GM19238 (cell line): ENCODE measurements at regions not wholly inside any gene's neighbourhood (a gene's known extent, or its start where the extent isn't known, plus 50 kb on each side); places are given as distances from the start of the nearest gene placed in this dataset.
"Not testable (repeated sequence)": the region's sequence is repeated elsewhere in the genome, so short reads cannot be mapped to it uniquely, and the experiment has no call there.

Experiments used
- DNase-seq: peaks from one replicate; pipeline ENCODE4 v3.0.0; 2011; ENCODE audit warnings: low spot score; ENCODE audit not compliant: insufficient read length

DNA sequence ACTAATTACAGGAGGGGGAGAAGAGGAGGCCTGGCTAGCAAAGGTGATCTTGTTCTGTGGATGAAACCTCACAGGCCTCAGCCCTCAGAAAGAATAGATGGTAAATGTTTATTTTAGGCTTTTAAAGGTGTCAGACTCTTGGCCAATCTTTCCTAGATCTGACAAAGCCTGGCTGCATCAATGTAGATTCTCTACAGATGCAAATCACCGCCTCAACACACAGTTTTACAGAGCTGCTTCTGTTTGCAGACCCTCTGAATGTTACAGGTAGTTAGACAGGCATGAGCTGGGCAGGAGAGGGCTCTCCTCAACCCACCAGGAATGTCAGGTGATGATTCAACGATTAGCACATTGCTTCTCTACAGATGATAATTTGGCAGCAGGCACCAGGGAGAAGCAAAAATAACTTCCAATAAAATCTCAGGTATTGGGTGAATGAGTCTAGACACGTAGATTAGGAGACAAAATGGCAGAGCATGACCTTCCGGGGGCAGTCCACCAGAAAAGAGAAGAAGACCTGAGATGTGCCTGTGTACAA lies 105.4 kb upstream of the VANGL1 start:
- DNase-seq, result no peak

DNA sequence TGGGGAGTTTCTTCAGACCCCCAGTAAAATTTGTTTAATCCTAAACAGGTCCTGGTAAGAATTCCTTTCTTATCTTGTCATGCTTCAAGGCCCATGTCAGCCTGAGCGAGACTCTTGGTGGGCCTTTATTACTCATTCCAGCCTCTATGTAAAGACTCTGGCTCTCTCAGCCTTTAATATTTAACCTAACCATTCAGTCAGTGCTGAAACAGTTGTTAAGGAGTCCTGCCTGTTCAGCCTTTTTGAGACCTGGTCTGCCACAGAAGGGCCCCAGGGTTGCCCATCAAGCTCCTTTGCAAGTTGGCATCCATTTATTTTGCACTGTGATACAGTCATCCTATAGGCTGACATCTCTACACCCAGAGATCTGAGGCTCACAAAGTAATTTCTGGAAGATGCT lies 107.7 kb upstream of the VANGL1 start:
- no peak for DNase-seq

DNA sequence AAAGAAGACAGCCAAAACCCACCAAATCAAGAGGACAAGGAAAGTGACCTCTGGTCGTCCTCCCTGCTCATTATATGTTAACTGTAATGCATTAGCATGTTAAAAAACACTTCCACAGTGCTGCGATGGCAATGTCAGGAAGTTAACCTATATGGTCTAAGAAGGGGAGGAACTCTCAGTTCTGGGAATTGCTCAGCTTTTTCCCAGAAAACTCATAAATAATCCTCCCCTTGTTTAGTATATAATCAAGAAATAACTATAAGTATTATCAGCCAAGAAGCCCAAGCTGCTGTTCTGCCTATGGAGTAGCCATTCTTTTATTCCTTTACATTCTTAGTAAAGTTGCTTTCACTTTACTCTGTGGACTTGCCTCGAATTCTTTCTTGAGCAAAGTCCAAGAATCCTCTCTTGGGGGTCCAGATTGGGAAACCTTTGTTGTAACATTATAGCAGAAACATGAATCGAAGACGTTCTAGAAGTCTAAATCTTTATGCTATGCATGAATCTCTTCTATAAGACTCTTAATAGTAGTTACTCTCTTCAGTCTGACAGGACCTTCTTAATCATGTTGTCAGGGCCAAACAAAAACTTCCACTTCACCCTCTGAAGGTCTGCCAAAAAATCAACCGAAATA lies 110.0 kb upstream of the VANGL1 start:
- no peak for DNase-seq

DNA sequence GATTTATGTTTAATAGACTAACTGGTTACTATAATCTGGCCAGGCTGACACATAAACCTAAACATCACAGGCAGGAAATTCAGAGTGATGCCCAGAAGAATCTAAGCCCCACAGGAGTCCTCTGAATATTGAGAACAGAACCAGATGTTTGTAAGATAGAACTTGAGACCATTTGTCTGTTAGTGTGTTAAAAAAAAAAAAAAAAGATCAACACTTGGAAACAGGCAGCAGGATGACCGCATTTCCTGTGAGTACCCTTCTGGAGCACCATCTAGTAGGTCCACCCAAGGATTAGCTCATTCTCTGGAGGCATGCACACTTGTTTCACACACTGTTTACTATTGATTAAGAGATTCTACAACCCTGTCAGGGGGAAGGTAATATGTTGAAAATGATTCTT lies 111.4 kb upstream of the VANGL1 start:
- no peak for DNase-seq

DNA sequence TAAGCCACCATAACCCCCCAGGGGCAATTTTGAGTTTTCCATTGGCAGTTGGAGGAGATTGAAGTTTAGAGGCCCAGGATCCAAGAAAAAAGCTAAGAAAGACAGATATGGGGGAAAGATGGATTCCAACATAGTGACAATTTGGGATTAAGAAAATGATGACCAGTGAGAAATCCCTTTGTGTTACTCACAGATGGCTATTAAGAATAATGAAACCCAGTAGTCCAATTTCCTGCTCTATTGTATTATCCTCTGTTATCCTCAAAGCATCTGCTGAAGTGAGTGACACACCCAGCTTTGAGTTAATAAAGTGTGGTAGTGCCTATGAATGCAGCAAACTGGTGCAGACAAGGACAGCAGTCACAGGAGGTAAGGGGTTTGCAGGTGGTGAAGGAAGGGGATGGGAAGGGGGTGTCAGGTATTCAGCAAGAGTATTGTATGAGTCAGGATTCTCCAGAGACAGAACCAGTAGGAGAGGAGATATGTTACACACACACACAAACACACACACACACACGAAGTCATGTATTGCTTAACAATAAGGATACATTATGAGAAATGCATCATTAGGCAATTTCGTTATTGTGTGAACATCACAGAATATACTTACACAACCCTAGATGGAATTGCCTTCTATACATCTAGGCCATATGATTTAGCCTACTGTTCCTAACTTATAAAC lies 112.4 kb upstream of the VANGL1 start:
- no peak for DNase-seq

DNA sequence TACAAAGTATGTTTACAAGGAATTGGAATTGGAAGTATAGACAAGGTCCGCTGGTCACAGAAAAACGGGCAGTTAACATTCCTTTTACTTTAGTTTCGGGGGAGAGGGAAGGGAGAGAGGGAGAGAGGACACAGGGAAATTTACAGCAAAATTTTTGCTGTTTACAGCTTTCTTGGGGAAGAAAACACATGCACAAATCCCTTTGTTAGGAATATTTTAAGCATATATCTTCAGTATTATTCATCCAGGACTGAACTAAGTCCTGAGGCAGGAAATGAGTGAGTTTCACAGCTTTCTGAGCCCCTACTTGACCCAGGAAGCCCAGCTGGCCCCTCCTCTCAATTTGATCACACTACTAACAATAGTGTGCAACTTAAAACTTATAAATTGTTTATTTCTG lies 113.4 kb upstream of the VANGL1 start:
- not testable (repeated sequence) for DNase-seq

DNA sequence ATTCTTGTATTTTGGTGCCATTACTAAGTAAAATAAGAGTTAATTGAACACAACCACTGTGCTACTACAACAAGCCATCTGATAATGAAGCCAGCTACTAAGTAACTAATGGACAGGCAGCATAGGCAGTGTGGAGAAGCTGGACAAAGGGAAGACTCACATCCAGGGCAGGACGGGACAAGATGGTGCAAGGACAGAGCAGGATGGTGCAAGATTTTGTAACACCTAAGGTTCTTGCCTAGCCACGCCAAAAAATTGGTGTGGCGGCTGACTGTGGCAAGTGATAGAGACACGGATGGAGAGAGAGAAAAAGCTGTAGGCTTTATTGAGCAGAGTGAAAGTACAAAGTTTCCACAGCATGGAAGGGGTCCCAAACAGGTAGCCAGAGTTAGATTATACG lies 114.0 kb upstream of the VANGL1 start:
- DNase-seq, result no peak

DNA sequence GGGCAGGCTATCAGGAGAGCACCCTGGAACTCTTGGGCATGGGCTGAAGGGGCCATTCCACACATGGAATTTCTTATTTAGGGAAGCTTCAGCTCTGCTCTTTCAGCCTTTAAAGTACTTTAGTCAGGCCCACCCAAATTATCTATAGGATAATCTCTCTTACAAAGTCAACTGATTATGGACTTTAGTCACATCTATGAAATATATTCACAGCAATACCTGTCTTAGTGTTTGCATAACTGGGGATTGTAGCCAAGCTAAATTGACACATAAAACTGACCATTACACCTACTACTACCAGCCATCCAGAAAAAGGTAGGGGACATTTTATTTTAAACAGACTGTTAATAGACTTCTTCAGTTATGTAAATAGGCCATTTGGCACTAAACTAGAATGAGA lies 114.9 kb upstream of the VANGL1 start:
- no peak for DNase-seq

DNA sequence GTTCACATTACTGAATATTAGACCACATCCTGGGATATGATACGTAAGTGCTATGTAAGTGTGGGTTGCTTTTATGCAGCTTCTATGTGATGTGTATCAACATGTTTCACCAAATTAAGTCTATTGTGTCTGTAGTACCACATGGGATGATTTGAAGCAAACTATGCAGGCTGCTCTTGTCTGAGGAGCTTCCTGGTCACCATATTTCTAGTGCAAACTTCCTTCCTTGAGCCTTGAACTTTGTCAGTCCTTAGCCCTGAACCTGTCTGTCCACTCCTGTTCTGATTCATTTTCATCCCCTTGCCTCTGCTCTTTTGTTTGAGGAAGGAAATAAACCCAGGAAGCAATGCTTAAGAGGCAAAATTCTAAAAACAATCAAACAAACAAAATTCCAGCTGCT lies 117.5 kb upstream of the VANGL1 start:
- no peak for DNase-seq

DNA sequence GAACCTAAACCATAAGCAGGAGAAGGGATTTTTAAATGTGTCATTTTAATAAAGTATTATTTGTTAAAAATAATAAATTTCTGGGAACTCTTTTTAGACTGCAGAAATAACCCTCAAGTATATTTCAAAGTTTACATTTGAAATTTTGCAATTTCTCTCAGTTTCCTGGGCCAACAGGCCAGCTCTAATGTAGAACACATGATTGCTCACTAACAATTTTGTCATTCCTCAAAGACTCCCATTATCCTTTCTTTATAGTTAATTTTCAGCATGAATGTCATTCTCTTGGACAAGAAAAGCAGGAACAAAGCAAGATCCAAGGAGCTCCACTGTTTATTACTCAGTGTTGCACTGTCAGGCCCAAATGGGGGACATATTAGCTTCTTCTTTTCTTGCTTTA lies 119.4 kb upstream of the VANGL1 start:
- DNase-seq, result no peak

DNA sequence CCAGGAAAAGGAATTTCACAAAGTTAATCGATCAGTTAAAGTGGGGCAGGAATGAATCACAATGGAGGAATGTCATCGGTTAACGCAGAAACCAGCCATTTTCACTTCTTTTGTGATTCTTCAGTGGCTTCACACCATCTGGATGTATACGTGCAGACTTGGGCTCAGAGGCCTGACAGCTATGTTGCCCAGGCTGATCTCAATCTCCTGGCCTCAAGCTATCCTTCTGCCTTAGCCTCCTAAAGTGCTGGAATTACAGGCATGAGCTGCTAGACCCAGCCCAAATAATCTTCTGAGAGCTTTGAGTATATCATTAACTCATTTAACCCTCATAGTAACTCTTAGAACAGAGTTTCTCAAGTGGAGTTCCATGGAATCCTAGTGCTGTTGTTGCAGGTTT lies 126.5 kb upstream of the VANGL1 start:
- DNase-seq, result no peak

DNA sequence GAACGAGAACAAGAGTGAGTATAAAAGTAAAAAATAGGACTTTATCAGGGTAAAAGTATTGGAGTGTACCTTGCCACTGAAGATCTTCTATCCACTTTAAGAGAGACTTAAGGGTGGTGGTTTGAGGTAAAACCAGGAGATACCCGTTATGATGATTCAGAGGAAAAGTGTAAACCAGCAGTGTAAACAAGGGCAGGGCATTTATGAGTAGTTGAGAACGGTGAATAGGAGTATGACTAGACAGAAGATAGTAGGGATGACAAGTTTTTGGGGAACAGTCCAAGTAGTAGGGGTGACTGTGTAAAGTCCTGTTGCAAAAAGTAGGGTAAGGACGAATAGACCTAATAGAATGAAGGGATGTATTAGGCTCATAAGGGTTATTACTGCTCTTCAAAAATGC lies 131.5 kb upstream of the VANGL1 start:
- not testable (repeated sequence) for DNase-seq

DNA sequence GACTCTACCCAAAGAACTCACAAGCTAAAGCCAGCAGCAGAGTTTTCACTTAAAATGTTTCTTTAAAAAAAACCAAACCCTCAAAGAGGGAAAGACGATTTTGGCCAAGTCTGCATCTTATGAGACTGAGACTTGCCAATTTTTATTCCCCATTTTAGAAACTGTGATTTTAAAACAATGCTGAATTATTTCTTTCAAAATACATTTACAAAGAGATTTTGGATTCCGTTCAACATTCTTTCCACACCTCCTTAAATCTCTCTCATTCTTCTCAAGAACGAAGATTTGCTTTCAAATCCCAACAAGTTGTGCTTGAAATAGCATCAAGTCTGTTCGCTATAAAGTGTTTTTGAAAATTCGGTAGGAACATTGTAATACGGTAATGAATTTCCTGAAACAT lies 133.9 kb upstream of the VANGL1 start:
- no peak for DNase-seq

DNA sequence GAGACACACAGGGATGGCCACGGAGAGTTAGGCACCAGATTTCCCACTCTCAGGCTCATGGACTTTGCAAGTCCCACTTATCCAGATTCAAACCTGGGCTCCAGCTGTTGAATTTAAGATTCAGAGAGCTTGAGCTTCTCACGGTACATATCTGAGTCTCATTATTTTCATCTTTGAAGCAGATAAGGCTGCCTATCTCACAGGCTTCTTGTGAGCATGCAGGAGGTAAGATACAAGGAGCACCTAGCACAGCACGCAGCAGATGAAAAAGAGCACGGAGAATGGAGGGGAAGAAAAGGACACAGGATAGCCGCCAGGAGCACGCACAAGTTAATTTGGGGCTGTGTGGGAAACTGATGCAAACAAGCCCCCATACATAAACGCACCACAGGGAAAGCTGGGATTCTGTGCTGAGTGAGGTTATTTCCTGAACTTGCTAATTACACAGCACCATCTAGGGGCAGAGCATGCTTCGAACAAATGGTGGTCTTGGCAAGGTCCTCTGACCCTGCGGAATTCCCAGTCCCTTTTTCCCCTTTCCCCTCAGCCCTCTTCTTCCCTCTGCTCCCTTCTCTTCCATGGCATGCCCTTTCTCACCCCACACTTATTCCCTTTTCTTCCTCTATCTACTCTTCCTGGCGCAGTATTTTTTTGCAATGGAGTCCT lies 134.7 kb upstream of the VANGL1 start:
- DNase-seq, result no peak

DNA sequence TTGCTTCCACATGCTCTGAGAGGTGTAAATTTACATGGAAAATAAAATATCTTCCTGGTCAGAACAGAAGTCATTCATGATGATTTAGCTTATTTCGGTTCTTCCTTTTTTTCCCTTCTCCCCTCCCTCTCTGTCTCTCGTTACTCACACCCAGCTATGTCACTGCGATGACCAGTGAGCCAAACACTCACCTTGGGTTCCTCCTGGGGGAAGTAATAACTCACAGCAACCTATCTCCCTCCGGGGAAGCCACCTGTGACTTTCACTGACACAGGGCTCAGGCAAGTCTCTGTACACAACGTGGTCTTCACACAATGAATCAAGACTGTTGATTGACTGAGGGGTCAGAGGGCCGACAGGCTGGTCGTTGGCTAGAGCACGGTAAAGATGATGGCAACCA lies 135.3 kb upstream of the VANGL1 start:
- DNase-seq, result no peak

DNA sequence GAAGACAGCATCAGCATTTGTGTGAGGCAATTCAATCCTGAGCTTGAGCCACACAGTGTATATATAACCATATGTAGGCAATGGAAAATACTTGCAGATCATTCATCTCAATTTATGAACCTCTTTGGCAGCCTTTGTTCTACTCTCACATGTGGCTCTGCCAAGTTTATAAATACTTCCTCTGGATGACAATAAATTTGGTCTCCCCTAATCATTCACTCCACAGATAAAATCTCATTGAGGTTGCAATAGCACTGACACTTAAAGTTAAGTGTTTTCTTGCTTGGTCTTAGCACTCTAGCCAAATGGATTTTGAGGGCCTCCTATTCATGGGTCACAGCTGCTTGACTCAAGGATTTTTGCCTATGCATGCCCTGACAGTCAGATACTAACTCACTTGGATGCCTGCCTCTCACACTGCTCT lies 136.6 kb upstream of the VANGL1 start:
- no peak for DNase-seq

DNA sequence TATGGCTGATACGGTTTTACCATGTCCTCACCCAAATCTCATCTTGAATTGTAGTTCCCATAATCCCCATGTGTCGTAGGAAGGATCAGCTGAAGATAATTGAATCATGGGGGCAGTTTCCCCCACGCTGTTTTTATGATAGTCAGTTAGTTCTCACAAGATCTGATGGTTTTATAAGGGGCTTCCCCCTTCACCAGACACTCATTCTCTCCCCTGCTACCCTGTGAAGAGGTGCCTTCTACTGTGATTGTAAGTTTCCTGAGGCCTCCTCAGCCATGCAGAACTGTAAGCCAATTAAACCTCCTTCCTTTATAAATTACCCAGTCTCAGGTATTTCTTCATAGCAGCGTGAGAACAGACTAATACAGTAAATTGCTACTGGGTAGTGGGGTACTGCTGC lies 139.6 kb upstream of the VANGL1 start:
- DNase-seq, result not testable (repeated sequence)

DNA sequence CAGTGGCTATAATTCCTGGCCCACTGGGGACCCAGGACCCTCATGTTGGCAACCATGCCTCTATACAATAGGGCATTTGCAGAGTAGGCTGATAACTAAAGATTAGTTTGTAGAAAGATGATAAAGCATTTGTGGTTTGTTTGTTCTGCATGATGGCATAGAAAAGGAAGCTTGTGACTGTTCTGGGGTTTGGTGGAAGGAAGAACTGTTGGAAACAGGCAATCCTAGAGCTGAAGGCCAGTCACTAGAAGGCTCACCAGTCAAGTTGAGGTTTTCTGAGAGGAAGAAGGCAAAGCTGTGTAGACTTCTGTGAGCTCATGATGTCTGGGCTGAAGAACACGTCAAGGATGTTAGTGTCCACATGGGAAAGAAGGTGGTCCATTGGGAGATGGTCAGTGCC lies 140.3 kb upstream of the VANGL1 start:
- DNase-seq, result no peak

DNA sequence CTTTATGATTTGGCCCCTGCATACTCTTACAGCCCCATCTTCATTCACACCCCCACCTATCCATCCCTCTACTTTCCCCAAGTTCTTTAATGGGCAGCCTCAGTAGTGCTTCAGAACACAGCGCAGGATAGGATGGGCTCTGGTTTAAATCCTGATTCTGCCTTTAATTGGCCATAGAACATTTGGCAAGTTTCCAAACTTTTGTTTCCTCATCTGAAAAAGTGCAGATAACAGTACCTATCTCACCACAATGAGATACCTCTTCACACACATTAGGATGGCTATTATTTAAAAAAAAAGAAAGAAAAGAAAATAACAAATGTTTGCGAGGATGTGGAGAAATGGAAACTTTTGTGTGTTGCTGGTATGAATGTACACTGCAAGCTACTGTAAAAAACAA lies 142.5 kb upstream of the VANGL1 start:
- DNase-seq, result no peak

DNA sequence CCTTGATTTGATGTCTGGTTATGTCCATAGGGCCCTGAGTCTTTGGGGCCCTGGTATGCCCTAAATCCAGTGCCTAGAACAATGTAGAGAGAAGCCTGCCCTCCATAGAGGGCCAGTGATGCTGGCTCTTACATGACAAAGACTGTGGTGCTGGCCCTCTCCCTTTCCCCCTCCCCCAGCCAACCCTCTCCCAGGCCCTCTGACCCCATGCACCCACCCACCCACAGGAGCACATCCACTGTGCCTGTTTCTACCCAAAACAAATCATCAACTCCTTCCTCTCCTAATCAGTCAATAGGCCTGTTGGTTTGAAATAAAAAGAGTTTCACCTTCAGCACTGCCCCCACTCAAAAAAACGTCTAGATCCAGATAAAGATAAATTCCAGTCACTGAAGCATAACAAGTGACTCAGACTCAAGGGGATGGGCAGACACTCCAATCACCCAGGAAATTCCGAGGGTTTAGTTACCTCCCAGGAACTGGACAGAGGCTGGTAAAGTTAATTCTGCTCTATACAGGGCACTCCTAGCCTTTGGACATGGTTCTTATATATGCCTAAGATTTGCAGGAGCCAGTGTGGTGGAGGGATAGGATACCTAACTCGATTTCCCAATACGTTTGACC lies 144.8 kb upstream of the VANGL1 start:
- no peak for DNase-seq

DNA sequence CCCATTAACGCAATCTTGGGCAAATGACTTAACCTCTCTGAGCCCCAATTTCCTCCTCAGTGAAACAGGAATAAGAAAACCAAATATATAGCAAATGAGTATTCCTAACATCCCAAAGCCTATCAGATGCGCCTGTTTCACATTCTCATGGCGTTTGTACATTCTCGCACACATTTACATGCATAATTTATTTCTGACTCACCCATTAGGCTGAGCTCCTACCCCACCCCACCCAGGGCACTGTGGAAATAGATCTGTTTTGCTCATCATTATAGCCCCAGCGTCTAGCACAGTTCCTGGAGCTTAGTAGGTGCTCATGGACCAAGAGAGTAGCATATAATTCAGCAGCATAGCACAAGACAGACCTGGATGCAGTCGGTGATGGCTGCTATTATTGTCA lies 146.1 kb upstream of the VANGL1 start:
- no peak for DNase-seq

DNA sequence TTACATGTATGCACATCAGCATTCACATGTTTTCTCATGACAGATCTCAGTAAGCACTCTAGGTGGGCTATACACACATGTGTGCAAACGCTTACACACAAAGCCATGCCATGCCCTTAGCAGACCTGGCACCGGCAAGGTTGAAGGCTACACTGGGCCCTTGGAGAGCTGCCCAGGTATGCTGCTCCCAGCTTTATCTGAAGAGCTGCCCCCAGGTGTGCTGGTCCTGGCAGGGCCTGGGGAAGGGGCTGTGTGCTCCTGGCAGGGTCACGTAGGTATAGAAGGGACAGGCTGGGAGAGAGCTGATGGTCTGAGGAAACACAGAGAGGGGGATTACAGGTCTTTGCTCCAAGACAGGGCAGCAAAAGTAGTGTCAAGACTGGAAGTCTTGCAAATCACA lies 146.7 kb upstream of the VANGL1 start:
- DNase-seq, result no peak
